Ishikawa (cell line): ENCODE measurements at regions not wholly inside any gene's neighbourhood (a gene's known extent, or its start where the extent isn't known, plus 50 kb on each side); places are given as distances from the start of the nearest gene placed in this dataset.

Experiments used
- CEBPB ChIP-seq: IDR thresholded peaks from 2 replicates; pipeline ENCODE4 v1.6.1; 2012
- CREB1 ChIP-seq: IDR thresholded peaks from 2 replicates; pipeline ENCODE4 v1.6.1; 2012; ENCODE audit warnings: low read depth
- EGR1 ChIP-seq: IDR thresholded peaks from 2 replicates; pipeline ENCODE4 v1.6.1; 2012
- EP300 ChIP-seq: IDR thresholded peaks from 2 replicates; pipeline ENCODE4 v1.6.1; 2012; ENCODE audit warnings: borderline replicate concordance
- FOXM1 ChIP-seq: IDR thresholded peaks from 2 replicates; pipeline ENCODE4 v1.6.1; 2012; ENCODE audit warnings: low read depth, borderline replicate concordance
- MAX ChIP-seq: IDR thresholded peaks from 2 replicates; pipeline ENCODE4 v1.6.1; 2012
- NFIC ChIP-seq: IDR thresholded peaks from 2 replicates; pipeline ENCODE4 v1.6.1; 2012
- RAD21 ChIP-seq: IDR thresholded peaks from 2 replicates; pipeline ENCODE4 v1.6.1; 2012; ENCODE audit warnings: low read depth
- REST ChIP-seq: IDR thresholded peaks from 2 replicates; pipeline ENCODE4 v1.6.1; 2012; ENCODE audit warnings: low read depth, mild to moderate bottlenecking
- TAF1 ChIP-seq: IDR thresholded peaks from 2 replicates; pipeline ENCODE4 v1.6.1; 2012; ENCODE audit warnings: low read depth, mild to moderate bottlenecking
- TCF12 ChIP-seq: IDR thresholded peaks from 2 replicates; pipeline ENCODE4 v1.6.1; 2012; ENCODE audit warnings: low read depth
- TEAD4 ChIP-seq: IDR thresholded peaks from 2 replicates; pipeline ENCODE4 v1.6.1; 2012
- USF1 ChIP-seq: IDR thresholded peaks from 2 replicates; pipeline ENCODE4 v1.6.1; 2012
- YY1 ChIP-seq: IDR thresholded peaks from 2 replicates; pipeline ENCODE4 v1.6.1; 2012; ENCODE audit warnings: low read depth
- ZBTB7A ChIP-seq: IDR thresholded peaks from 2 replicates; pipeline ENCODE4 v1.6.1; 2012; ENCODE audit warnings: low read depth

GRCh38 chr2:125745514-125745913 lies 910.4 kb upstream of the GYPC start:
- no peak for TF ChIP-seq CEBPB
- TF ChIP-seq RAD21 = no peak
- no peak for TF ChIP-seq MAX
- TF ChIP-seq TEAD4 = no peak
- no peak for TF ChIP-seq NFIC
- no peak for TF ChIP-seq REST
- TF ChIP-seq FOXM1 = no peak
- no peak for TF ChIP-seq TCF12
- TF ChIP-seq EGR1 = no peak
- TF ChIP-seq TAF1 = no peak
- TF ChIP-seq EP300 = no peak
- no peak for TF ChIP-seq ZBTB7A
- TF ChIP-seq YY1 = no peak
- no peak for TF ChIP-seq USF1
- no peak for TF ChIP-seq CREB1

GRCh38 chr2:125746321-125747164 lies 909.4 kb upstream of the GYPC start:
- TF ChIP-seq RAD21 (no peak), TAF1 (no peak), YY1 (no peak), CEBPB (no peak), REST (no peak), MAX (no peak), EGR1 (no peak), EP300 (no peak), TEAD4 (no peak), CREB1 (no peak), ZBTB7A (no peak), FOXM1 (no peak), USF1 (no peak), NFIC (no peak), TCF12 (no peak)

- no peak for TF ChIP-seq EGR1
- no peak for TF ChIP-seq TEAD4
- no peak for TF ChIP-seq REST
- TF ChIP-seq CREB1 = no peak
- TF ChIP-seq EP300 = no peak
- TF ChIP-seq CEBPB = no peak
These were observed 908.9 kb upstream of the GYPC start for GRCh38 chr2:125747165-125747425.

- TF ChIP-seq FOXM1 (no peak), CREB1 (no peak), CEBPB (no peak), USF1 (no peak), MAX (no peak), RAD21 (no peak), NFIC (no peak), ZBTB7A (no peak), TAF1 (no peak), EP300 (no peak), TCF12 (no peak), REST (no peak), TEAD4 (no peak), EGR1 (no peak), YY1 (no peak)
These were observed 899.5 kb upstream of the GYPC start for GRCh38 chr2:125756431-125756830.
